ENCODE measurements at regions not wholly inside any gene's neighbourhood (a gene's known extent, or its start where the extent isn't known, plus 50 kb on each side); places are given as distances from the start of the nearest gene placed in this dataset.

DNA sequence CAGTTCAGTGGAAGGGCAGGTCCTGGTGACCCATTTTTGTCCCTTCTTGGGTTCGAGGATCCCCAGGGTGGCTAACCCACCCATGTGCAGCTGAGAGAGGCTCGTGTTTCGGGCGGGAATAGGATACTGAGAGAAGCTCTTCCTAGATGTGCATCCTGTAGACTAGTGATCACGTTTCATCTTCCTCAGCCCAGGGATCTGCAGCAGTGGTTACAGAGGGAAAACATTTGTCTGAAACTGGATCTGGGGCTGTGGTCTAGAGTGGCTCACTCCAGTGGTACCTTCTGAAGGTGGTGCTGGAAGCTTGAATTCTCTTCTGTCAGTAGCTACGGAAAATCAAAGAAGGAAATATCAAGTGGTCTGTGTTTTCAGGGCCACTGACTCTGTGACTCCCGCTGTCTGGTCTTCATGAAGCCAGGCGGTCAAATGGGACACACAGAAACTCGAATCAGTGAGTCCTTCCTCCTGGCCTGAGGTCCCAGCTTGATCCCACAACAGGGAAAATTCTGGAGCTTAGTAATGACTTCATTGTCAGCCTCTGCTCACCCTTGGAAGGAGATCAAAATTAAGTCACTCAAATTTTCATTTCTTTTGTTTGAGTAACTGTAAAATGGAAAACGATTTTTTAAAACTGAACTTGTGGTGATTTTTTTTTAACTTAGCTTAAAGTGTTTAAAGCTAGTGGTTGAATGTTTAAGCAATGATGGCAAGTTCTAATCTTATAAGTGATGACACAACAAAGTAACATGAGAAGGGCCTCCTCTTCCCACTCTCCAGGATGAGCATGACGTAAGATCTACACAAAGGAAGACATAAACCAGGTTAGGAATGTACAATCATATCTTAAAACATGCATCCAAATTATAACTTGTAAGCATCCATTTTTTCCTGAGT, 469.3 kb upstream of the KLF6 start:
- TF ChIP-seq, protein P1, sequence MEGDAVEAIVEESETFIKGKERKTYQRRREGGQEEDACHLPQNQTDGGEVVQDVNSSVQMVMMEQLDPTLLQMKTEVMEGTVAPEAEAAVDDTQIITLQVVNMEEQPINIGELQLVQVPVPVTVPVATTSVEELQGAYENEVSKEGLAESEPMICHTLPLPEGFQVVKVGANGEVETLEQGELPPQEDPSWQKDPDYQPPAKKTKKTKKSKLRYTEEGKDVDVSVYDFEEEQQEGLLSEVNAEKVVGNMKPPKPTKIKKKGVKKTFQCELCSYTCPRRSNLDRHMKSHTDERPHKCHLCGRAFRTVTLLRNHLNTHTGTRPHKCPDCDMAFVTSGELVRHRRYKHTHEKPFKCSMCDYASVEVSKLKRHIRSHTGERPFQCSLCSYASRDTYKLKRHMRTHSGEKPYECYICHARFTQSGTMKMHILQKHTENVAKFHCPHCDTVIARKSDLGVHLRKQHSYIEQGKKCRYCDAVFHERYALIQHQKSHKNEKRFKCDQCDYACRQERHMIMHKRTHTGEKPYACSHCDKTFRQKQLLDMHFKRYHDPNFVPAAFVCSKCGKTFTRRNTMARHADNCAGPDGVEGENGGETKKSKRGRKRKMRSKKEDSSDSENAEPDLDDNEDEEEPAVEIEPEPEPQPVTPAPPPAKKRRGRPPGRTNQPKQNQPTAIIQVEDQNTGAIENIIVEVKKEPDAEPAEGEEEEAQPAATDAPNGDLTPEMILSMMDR (IDR thresholded peaks at IDR 0.05; ENCODE audit: control extremely low read depth, extremely low read depth, low read depth, missing control alignments) = no peak
- POLR2A ChIA-PET = no interaction called here
- CTCF ChIA-PET = no interaction called here
- no peak for DNase-seq (ENCODE audit: extremely low spot score)

DNA sequence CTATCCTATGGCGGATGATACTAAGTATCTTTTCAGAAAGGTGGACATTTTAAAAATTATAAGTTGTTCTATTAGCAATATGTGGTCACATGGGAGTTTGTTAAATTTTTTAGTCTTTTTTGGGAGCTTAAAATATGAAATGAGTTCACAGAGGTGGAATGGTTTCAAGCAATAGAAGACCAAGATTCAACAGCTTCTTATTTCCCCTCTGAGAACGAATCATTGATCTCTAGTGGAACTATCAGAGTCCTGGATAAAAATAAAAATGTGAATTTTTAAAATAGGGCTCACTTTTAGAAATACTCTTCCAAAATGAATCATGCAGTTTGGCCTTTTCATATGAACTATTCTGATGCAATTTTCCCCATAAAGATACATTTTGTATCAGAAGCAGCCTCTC, 467.7 kb upstream of the KLF6 start:
- DNase-seq (ENCODE audit: extremely low spot score) = no peak
- POLR2A ChIA-PET = no interaction called here
- TF ChIP-seq, protein P1 (IDR thresholded peaks at IDR 0.05; ENCODE audit: control extremely low read depth, extremely low read depth, low read depth, missing control alignments) = no peak
- CTCF ChIA-PET = no interaction called here

DNA sequence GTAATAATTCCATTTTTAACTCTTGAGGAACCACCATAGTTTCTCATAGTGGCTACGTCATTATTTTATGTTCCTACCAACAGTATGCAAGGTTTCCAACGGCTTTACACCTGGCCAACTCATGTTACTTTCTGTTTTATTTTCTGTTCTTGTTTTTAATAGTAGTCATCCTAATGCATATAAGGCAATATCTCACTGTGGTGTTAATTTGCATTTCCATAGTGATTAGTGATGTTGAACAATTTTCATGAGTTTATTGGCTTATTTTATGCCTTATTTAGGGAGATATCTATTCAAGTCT, 465.5 kb upstream of the KLF6 start:
- ChIA-PET CTCF (interaction anchor here (0.9 kb wide), 1 partner anchor 12 kb away, joined by 3 read pairs; no protein-coding TSS in a partner anchor), POLR2A (no interaction called here)
- no peak for DNase-seq (ENCODE audit: extremely low spot score)
- TF ChIP-seq, protein P1 (IDR thresholded peaks at IDR 0.05; ENCODE audit: control extremely low read depth, extremely low read depth, low read depth, missing control alignments) = no peak

DNA sequence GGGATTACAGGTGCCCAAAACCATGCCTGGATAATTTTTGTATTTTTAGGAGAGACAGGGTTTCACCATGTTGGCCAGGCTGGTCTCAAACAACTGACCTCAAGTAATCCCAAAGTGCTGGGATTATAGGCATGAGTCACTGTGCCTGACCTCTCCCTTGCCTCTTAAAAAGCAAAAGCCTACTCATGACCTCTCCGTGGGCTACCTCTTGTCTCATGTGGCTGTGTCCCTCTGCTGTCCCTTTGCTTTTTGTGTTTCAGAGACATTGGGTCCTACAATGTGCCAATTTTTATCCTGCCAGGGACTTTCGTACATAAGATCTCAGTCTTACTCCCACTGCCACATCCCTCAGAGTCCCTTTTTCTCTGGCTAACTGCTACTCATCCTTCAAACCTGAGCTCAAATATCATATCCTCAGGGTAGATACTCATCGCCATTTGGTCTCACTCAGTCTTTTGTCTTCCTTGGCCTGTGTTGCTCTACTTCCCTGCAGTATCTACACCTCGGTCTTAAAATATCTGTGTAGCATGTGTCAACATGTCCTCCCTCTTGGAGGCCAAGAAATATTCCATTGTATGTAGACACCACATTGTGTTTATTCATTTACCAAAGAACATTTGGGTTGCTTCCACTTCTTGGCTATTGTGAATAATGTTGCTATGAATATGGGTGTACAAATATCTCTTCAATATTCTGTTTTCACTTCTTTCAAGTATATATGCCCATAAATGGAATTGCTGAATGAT, 465.0 kb upstream of the KLF6 start:
- TF ChIP-seq, protein P1 (IDR thresholded peaks at IDR 0.05; ENCODE audit: control extremely low read depth, extremely low read depth, low read depth, missing control alignments) = no peak
- ChIA-PET POLR2A (no interaction called here), CTCF (no interaction called here)
- no peak for DNase-seq (ENCODE audit: extremely low spot score)

DNA sequence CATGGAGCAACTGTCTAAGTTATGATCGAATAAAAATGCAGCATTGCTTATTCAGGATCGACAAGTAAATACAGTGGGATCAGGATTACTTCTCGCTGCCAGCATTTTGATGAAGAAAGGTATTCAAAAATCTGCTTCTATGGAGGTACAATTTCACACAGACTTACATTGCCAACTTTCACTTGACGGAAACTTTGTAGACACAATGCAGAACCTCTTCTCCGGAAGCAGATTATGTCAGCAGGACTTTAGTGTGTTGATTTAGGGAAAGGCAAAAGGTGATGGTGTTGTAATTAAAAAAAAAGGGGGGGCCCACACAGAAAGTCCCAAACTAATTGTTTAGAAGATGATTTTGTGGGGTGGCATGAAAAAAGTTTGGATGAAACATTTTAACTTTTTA, 462.4 kb upstream of the KLF6 start:
- TF ChIP-seq, protein P1 (IDR thresholded peaks at IDR 0.05; ENCODE audit: control extremely low read depth, extremely low read depth, low read depth, missing control alignments) = no peak
- CTCF ChIA-PET = no interaction called here
- POLR2A ChIA-PET = no interaction called here
- no peak for DNase-seq (ENCODE audit: extremely low spot score)

DNA sequence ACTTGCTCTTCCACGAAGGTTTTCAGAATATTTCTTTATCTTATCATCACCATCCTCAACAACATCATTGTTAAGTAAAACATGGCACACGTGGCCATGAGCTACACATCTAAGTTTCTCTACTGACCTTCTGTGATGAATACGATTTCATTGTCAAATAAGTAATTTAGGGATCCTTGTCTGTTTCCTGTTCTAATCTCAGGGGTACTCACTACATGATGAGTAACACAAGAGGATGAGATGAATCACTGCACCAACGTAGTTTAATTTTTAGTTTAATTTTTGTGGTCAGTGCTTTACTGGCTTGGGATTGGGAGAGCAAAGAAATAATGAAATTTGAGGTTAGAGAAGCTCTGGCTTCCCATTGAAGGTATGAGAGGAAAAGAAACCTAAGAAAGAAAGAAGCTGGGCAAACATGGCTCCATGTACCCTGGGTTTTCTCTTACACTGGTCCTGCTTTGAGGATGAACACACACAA, 461.9 kb upstream of the KLF6 start:
- POLR2A ChIA-PET = no interaction called here

More for the DNA sequence above, 461.9 kb upstream of the KLF6 start:
- CTCF ChIA-PET = interaction anchor here (1.2 kb wide), 1 partner anchor 17 kb away, joined by 3 read pairs; no protein-coding TSS in a partner anchor
- TF ChIP-seq, protein P1 (IDR thresholded peaks at IDR 0.05; ENCODE audit: control extremely low read depth, extremely low read depth, low read depth, missing control alignments) = no peak
- DNase-seq (ENCODE audit: extremely low spot score) = no peak

Measured in GM10248 (cell line).